Astrocyte (in vitro differentiated cells and primary cell): ENCODE measurements at regions not wholly inside any gene's neighbourhood (a gene's known extent, or its start where the extent isn't known, plus 50 kb on each side); places are given as distances from the start of the nearest gene placed in this dataset.

Experiments used
- CTCF ChIP-seq: IDR thresholded peaks from 2 replicates; pipeline ENCODE4 v1.5.1; 2011; ENCODE audit warnings: low read depth, mild to moderate bottlenecking, inconsistent platforms, low read length, moderate library complexity; ENCODE audit not compliant: insufficient read depth
- EZH2 ChIP-seq: IDR thresholded peaks from 2 replicates; pipeline ENCODE4 v1.6.1; 2012; ENCODE audit warnings: mild to moderate bottlenecking, low read length, inconsistent platforms; ENCODE audit not compliant: insufficient read depth

DNA sequence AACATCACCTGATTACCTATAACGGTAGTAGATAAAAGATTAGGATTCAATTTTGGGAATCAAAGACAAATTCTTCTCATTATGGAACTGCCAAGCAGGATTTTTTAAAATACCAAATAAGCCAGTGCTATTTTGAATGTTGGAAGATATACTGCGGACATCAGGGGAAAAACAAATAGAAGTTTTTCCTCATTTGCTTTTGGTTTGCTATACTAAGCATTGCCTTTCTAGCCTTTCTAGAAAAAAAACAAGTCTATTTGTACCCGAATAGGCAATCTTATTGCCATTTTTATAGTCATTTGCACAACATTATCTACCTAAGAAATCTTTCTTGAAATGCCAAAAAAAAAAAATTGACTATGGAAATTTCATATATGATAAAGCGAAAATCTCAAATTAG lies 379.5 kb downstream of the CDH10 start:
- no peak for TF ChIP-seq CTCF
- TF ChIP-seq EZH2, result no peak
